Testis (tissue), 2 donors: ENCODE measurements at regions not wholly inside any gene's neighbourhood (a gene's known extent, or its start where the extent isn't known, plus 50 kb on each side); places are given as distances from the start of the nearest gene placed in this dataset.

Source experiments
- DNase-seq: peaks from one replicate; pipeline ENCODE4 v3.0.0-alpha.2; 2019
- H3K27ac ChIP-seq, 2 donors: fragments of 200-600 bp; sonication (generic); one replicate each; pipeline ENCODE4 v1.5.1; 2019
- H3K27me3 ChIP-seq: fragments of 200-600 bp; sonication (generic); one replicate; pipeline ENCODE4 v1.5.1; 2019
- H3K36me3 ChIP-seq: fragments of 200-600 bp; sonication (generic); one replicate; pipeline ENCODE4 v1.5.1; 2017; ENCODE audit warnings: low read depth; ENCODE audit errors: missing control alignments
- H3K4me1 ChIP-seq: fragments of 200-600 bp; sonication (generic); one replicate; pipeline ENCODE4 v1.5.1; 2019
- H3K4me3 ChIP-seq, 2 donors: fragments of 200-600 bp; sonication (generic); one replicate each; pipeline ENCODE4 v1.5.1; 2017 to 2019
- H3K9me3 ChIP-seq: fragments of 200-600 bp; sonication (generic); one replicate; pipeline ENCODE4 v1.5.1; 2017
- CTCF ChIP-seq, 3 experiments: fragments of 450-650 bp in 2 of 3; fragments of 200-600 bp in 1 of 3; sonication (generic) in 1 of 3; IDR thresholded peaks; one replicate each; pipeline ENCODE4 v1.5.1; 2016 to 2019; ENCODE audit warnings: antibody characterized with exemption in 3 of 3, mild to moderate bottlenecking in 2 of 3, moderate library complexity in 1 of 3
- POLR2A ChIP-seq: fragments of 450-650 bp; IDR thresholded peaks from one replicate; pipeline ENCODE4 v1.6.1; 2017; ENCODE audit warnings: antibody characterized with exemption, mild to moderate bottlenecking, moderate library complexity
- WGBS, 2 donors: methylation state at CpG; one replicate each; pipeline ENCODE4 v1.1.5; 2018; 5-methylcytosine and 5-hydroxymethylcytosine counted together
- intact Hi-C: fragments of 100-400 bp; cut with DNase I; formaldehyde crosslinking; loops from one replicate; pipeline ENCODE4 v1.15.1; 2023; ENCODE audit warnings: low total_unique reads

GRCh38 chr18:1213126-1213525 is 308.5 kb downstream of the ADCYAP1 start:
- Histone ChIP-seq H3K9me3 (no peaks in the 10 kb centered on the region), H3K36me3 (no peaks in the 10 kb centered on the region), H3K27me3 (no peaks in the 10 kb centered on the region), H3K4me1 (no peaks in the 10 kb centered on the region), H3K27ac (no peak overlapping the region), H3K4me3 (no peak overlapping the region)
- intact Hi-C loops = no loop called here
- DNase-seq = no peak
- WGBS, 2 donors = 88 to 100% methylated on average over 1 of the region's 1 CpG
- TF ChIP-seq CTCF (IDR thresholded peaks at IDR 0.05) = no peak
- no peak for TF ChIP-seq POLR2A

- no peaks in the 10 kb centered on the region for H3K27me3 ChIP-seq
- no peaks in the 10 kb centered on the region for H3K36me3 ChIP-seq
- intact Hi-C loops = no loop called here
- WGBS, 2 donors = 84 to 87% methylated on average over 2 of the region's 2 CpGs
- H3K27ac ChIP-seq = no peak overlapping the region
- H3K9me3 ChIP-seq = no peaks in the 10 kb centered on the region
- no peak overlapping the region for H3K4me3 ChIP-seq
- no peak for TF ChIP-seq POLR2A
- no peak for TF ChIP-seq CTCF (IDR thresholded peaks at IDR 0.05)
- no peaks in the 10 kb centered on the region for H3K4me1 ChIP-seq
- DNase-seq = no peak
Observed at GRCh38 chr18:1222880-1223279, 318.2 kb downstream of the ADCYAP1 start.

GRCh38 chr18:1227025-1227424 is 322.4 kb downstream of the ADCYAP1 start:
- H3K36me3 ChIP-seq = no peaks in the 10 kb centered on the region
- DNase-seq = no peak
- H3K27ac ChIP-seq = no peak overlapping the region
- intact Hi-C loops = no loop called here
- no peaks in the 10 kb centered on the region for H3K4me1 ChIP-seq
- WGBS, 2 donors = 67 to 77% methylated on average over 4 of the region's 4 CpGs
- TF ChIP-seq CTCF (IDR thresholded peaks at IDR 0.05) (no peak), POLR2A (no peak)
- H3K27me3 ChIP-seq = no peaks in the 10 kb centered on the region
- H3K4me3 ChIP-seq = no peak overlapping the region
- H3K9me3 ChIP-seq = no peaks in the 10 kb centered on the region

GRCh38 chr18:1229634-1230033 is 325.0 kb downstream of the ADCYAP1 start:
- no peak overlapping the region for H3K27ac ChIP-seq
- H3K36me3 ChIP-seq = no peaks in the 10 kb centered on the region
- WGBS, 2 donors = 76 to 81% methylated on average over 2 of the region's 2 CpGs
- no peaks in the 10 kb centered on the region for H3K4me1 ChIP-seq
- intact Hi-C loops = no loop called here
- TF ChIP-seq POLR2A = no peak
- H3K4me3 ChIP-seq = no peak overlapping the region
- no peaks in the 10 kb centered on the region for H3K27me3 ChIP-seq
- H3K9me3 ChIP-seq = no peaks in the 10 kb centered on the region
- DNase-seq = no peak

- TF ChIP-seq CTCF (IDR thresholded peaks at IDR 0.05) = no peak
- no peak for TF ChIP-seq POLR2A
- H3K27ac ChIP-seq = no peak overlapping the region
- no peaks in the 10 kb centered on the region for H3K9me3 ChIP-seq
- intact Hi-C loops = no loop called here
- no peaks in the 10 kb centered on the region for H3K36me3 ChIP-seq
- no peaks in the 10 kb centered on the region for H3K4me1 ChIP-seq
- no peak for DNase-seq
- H3K27me3 ChIP-seq = no peaks in the 10 kb centered on the region
- H3K4me3 ChIP-seq = no peak overlapping the region
Observed at GRCh38 chr18:1232867-1233266, 328.2 kb downstream of the ADCYAP1 start.
